HG02870 (cell line): ENCODE measurements at regions not wholly inside any gene's neighbourhood (a gene's known extent, or its start where the extent isn't known, plus 50 kb on each side); places are given as distances from the start of the nearest gene placed in this dataset.

Experiments
- ATAC-seq: cut with Tn5 transposase; IDR thresholded peaks from one replicate; pipeline ENCODE4 v1.9.1; 2021; ENCODE audit warnings: mild to moderate bottlenecking, moderate library complexity; ENCODE audit not compliant: unreplicated experiment

DNA sequence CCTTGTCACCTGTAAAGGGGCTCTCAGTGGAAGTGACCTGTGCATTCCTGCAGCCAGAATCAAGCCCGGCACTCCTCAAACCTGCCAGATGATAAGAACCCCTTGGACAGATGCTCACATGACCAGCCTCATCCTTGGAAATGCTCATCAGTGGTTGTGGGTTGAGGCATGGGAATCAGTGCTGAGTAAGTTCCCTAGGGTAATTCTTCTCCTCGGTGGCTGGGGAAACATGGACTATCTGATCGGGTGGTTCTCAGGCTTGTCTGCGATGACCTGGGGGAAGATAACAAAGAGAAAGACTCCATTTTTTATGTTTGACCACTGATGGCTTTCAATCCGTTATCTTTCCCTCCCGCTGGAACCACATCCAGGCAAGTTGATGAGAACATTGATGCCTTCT, 84.0 kb downstream of the SPP2 start:
- no peak for ATAC-seq

DNA sequence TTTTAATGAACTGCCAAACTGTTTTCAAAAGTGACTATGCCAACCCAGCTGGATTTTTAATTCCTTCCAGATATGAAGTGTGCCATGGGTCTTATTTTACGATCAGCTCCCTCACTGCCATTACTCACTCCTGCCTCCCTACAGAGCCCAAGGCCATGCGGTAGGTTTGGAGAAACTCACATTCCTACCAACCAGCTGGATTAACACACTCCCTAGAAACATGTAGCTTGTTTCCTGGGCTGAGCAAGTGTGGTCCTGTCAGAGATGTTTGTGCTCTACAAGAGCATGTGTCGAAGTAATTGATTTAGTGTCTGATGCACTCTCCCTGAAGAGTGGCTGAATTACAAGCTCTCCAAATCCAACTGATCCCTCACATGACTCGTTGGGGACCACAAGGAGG, 82.5 kb downstream of the SPP2 start:
- ATAC-seq: no peak

DNA sequence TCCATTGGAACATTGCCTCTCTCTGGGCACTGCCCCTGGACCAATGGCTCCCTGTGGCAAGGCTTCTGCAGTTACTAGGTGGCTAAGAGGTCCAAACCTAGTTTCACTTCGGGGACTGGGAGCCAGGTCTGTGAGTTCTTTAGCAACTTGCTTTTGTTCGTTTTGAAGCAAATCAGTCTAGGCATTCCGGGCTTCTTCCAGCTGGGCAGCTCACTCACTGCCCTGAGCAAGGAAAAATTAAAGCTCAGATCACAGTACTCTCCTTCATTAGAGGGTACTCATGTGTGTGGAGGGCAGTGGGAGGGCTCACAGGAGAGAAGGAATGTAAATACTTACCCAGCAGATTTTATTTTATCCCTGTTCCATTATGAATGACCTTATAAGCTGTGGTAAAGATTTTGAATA, 80.3 kb downstream of the SPP2 start:
- no peak for ATAC-seq

DNA sequence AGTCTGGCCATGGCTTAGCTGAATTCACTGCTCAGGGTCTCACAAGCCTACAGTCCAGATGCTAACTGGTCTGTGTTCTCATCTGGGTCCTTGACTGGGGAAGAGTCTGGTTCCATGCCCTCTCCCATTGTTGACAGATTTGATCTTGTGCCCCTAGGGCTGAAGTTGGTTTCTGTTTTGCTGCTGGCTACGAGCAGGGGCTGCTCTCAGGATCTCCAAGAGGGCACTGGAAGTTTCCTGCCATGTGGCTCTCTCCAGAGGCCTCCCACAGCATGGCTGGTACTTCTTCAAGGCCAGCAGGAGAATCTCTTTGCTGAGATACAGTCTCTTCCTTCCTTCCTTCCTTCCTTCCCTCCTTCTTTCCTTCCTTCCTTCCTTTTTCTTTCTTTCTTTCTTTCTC, 78.1 kb downstream of the SPP2 start:
- ATAC-seq: no peak
